ENCODE measurements at regions not wholly inside any gene's neighbourhood (a gene's known extent, or its start where the extent isn't known, plus 50 kb on each side); places are given as distances from the start of the nearest gene placed in this dataset.

DNA sequence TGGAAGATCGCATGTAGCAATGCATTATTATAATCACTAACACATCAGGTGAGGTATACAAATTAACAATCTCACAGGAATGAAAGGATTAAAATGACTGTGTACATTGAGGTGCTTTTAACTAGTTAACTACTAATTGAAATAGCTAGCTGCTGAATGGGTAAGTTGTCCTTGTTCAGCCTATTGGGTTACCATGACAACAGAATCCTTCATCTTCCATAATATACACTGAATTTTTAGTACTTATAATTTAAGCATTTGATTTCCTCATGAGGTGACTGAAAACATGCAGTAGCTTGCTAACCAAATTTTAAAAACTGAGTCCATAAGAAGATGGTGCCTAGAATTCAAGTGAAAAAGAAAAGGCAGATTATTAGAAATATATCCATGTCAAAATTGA is 347.9 kb downstream of the FAT3 start:
- TF ChIP-seq POLR2A (IDR thresholded peaks at IDR 0.05; ENCODE audit: control extremely low read depth in 1 of 2, low read depth in 2 of 2, low read length in 2 of 2) (no peak), PHF8 (conservative IDR thresholded peaks at IDR 0.05; ENCODE audit: low read depth, low read length) (no peak)
- TF ChIP-seq, protein P1, sequence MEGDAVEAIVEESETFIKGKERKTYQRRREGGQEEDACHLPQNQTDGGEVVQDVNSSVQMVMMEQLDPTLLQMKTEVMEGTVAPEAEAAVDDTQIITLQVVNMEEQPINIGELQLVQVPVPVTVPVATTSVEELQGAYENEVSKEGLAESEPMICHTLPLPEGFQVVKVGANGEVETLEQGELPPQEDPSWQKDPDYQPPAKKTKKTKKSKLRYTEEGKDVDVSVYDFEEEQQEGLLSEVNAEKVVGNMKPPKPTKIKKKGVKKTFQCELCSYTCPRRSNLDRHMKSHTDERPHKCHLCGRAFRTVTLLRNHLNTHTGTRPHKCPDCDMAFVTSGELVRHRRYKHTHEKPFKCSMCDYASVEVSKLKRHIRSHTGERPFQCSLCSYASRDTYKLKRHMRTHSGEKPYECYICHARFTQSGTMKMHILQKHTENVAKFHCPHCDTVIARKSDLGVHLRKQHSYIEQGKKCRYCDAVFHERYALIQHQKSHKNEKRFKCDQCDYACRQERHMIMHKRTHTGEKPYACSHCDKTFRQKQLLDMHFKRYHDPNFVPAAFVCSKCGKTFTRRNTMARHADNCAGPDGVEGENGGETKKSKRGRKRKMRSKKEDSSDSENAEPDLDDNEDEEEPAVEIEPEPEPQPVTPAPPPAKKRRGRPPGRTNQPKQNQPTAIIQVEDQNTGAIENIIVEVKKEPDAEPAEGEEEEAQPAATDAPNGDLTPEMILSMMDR (IDR thresholded peaks at IDR 0.05; ENCODE audit: control extremely low read depth in 1 of 3, insufficient read depth in 1 of 3, low read depth in 1 of 3, low read length in 3 of 3), result no peak
